HG03039 (cell line): ENCODE measurements at regions not wholly inside any gene's neighbourhood (a gene's known extent, or its start where the extent isn't known, plus 50 kb on each side); places are given as distances from the start of the nearest gene placed in this dataset.
"Not testable (repeated sequence)": the region's sequence is repeated elsewhere in the genome, so short reads cannot be mapped to it uniquely, and the experiment has no call there.

Experiments used
- ATAC-seq: cut with Tn5 transposase; IDR thresholded peaks from one replicate; pipeline ENCODE4 v1.9.1; 2021; ENCODE audit warnings: mild to moderate bottlenecking, moderate library complexity; ENCODE audit not compliant: unreplicated experiment

DNA sequence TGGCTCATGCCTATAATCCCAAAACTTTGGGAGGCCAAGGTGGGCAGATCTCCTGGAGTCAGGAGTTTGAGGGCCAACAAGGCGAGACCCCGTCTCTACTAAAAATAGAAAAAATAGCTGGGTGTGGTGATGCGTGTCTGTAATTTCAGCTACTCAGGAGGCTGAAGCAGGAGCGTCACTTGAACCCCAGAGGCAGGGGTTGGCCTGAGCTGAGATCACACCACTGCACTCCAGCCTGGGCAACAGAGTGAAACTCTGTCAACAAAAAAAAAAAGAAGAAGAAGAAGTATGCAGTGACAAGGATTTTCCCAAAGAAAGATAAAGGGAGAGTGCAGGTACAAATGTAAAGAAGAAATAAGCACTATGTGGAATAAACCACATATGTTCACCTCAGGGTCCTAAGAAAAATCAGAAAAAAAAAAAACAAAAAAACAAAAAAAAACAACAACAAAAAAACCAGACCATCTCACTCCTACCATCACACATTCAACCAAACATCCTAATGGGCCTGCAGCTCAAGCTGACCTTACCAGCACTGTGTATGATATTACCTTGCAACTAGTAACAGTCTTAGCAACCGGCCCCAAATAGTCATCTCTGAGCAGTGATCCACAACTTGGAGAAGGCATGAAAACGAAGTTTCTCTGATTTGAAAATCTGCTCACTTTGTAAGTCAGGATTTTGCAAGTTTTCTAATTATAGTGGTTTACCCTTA is 296.7 kb upstream of the PROK2 start:
- no peak for ATAC-seq

- no peak for ATAC-seq
Observed at GRCh38 chr3:72080800-72081199, 295.9 kb upstream of the PROK2 start.

GRCh38 chr3:72080095-72080494 is 295.1 kb upstream of the PROK2 start:
- no peak for ATAC-seq

- ATAC-seq = no peak
Observed at GRCh38 chr3:72079369-72079872, 294.5 kb upstream of the PROK2 start.

GRCh38 chr3:72078676-72079368 is 293.9 kb upstream of the PROK2 start:
- no peak for ATAC-seq

DNA sequence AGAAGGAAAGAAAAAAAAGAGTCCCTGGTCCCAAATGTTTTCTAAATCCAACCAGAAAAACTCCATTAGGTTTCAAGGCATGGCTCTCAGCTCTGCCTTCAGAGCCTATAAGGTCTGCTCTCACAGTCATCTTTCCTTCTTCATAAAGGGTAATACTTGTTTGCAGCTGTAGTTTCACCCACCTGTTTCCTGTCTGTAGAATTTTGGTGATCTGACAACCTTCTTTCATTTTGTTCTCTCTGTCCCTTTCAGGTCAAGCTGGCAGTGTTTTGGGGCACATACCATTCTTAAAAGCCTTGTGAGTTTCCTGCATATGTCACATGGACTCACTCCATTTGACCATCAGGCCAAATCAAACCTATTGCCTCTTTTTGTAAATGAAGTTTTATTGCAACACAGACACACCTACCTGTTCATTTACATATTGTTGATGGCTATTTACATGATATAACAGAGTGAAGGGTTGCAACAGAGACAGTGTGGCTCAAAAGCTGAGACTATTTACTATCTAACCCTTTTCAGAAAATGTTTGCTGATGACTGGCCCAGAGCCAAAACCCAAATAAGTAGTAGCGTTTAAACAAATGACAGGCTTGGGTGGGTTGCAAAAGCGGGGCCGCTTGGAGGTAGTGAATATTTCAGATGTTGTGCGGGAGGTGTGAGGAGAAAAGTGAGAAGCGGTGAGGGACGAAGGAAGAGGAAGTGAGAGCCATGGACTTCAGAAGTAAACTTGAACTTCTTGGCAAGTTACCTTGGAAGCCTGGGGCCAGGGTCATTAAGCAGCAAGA is 292.7 kb upstream of the PROK2 start:
- peak; percentile 31 for ATAC-seq

- not testable (repeated sequence) for ATAC-seq
Observed at GRCh38 chr3:72075848-72076247, 290.9 kb upstream of the PROK2 start.

DNA sequence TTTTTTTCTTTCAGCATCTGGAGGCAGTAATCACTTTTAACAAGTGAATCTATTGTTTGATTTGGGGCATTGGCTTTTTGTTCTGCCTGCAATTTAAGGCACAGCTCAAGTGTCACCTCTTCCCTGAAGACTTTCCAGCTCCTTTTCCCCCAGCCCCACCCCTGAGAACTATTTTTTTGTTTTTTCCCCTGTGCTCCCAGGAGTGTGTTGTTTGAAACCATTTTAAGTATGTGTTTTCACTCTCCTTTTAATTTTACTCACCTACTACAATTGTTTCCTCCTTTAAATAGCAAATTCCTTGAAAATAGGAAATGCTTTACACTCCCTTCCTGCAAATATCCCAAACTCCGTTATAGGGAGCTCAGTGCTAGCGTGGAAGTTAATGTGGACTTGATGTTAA is 286.7 kb upstream of the PROK2 start:
- ATAC-seq = no peak

DNA sequence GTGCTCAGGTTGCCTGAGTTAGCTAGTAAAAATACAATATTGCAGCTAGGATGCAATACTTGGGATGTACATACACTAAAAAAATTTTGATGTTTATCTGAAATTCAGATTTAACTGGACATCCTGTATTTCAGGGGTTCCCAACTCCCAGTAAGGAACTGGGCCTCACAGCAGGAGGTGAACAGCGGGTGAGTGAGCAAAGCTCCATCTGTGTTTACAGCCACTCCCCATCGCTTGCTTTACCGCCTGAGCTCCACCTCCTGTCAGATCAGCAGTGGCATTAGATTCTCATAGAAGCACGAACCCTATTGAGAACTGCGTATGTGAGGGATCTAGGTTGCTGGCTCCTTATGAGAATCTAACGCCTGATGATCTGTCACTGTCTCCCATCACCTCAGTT is 285.1 kb upstream of the PROK2 start:
- no peak for ATAC-seq

- ATAC-seq = no peak
Observed at GRCh38 chr3:72069543-72069942, 284.6 kb upstream of the PROK2 start.

DNA sequence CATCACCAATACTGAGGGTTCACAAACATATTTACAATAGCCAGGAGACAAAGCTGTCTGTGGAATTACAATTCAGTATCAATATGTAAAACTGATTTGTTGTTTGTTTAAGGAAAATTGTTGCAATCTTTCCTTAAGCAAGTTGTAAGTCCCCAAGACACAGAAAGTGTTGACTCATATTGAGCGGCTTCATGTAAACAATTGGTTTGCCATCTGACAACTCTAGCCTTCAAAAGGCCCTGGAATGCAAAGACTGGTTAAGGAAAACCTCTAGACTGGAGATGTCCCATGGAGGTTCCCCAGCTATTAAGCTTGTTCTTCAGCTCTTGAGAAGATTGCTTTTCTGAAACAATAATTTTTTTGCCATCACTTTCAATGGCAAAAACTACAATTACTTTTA is 283.7 kb upstream of the PROK2 start:
- no peak for ATAC-seq

DNA sequence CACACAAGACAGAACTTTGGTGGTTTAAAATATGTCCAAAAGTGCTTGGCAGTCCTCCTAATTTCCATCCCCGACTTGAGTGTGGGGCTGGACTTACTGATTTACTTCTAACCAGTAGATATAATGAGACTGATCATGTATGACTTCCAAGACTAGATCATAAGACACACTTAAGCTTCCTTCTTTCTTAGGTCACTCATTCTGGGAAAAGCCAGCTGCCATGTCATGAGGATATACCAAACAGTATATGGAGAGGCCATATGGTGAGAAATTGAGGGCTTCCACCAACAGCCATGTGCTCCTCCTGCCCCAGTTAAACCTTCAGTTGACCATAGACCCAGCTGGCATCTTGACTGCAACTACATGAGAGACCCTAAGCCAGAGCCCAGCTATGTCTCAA is 282.8 kb upstream of the PROK2 start:
- no peak for ATAC-seq

DNA sequence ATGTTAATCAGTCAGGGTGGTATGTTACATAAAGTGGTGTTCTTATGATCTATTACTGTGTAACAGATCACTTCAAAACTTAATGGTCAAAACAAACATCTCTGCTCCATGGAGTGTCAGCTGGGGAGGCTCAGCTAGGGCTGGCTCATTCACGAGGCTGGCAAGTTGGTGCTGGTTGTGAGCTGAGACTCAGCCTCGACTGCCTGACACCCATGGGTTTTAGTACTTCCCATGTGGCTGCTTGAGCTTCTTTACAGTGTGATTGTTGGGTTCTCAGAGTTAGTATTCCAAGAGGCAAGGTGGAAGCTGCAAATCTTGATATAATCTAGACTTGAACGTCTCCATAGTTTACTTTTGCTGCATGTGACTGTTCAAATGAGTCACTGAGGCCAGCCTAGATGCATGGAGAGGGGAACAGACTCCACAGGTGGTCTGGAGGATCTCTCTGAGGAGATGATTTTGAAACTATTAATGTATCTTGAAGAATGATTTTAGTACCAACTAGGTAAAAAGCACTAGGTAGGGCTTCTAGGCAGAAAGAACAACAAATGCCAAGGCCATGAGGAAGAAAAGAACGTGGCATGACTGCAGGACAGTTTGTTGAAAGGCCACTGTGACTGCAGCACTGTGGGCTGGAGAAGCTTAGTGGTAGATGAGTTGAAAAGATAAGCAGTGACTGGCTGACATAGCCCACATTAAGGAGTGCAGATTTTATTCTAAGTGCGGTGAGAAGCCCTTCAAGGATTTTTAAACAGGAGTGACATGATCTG is 281.1 kb upstream of the PROK2 start:
- ATAC-seq = no peak

GRCh38 chr3:72065236-72065635 is 280.3 kb upstream of the PROK2 start:
- ATAC-seq = no peak

DNA sequence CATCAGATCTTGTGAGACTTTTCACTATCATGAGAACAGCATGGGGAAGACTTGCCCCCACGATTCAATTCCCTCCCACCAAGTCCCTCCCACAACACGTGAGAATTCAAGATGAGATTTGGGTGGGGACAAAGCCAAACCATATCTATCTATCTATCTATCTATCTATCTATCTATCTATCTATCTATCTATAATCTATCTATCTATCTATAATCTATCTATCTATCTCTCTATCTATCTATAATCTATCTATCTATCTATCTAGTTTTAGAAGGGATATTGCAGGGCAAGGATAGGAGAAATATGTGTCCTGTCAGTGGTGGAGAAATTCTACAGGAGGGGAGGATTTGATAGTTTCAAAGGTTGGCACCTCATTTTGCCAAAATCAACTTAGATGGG is 279.8 kb upstream of the PROK2 start:
- not testable (repeated sequence) for ATAC-seq

DNA sequence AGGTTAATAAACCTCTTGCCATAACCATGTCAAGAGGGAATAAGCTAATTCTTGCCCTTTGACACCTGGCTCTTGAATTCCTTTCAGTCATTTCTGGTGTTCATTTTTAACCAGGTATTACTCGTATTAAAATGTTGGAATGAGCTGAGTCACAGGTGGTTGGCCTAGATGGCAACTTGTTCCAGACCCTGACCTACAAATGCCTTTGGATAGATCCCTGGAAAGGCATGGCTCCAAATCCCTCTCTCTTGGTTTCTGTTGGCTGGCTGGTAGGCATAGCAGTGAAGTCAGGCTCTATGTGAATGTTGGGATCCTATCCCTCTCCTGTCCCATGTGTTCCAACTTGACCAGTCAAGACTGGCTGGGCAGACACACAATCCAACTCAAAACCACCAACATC is 277.1 kb upstream of the PROK2 start:
- no peak for ATAC-seq

- ATAC-seq = no peak
Observed at GRCh38 chr3:72060447-72061034, 275.6 kb upstream of the PROK2 start.

DNA sequence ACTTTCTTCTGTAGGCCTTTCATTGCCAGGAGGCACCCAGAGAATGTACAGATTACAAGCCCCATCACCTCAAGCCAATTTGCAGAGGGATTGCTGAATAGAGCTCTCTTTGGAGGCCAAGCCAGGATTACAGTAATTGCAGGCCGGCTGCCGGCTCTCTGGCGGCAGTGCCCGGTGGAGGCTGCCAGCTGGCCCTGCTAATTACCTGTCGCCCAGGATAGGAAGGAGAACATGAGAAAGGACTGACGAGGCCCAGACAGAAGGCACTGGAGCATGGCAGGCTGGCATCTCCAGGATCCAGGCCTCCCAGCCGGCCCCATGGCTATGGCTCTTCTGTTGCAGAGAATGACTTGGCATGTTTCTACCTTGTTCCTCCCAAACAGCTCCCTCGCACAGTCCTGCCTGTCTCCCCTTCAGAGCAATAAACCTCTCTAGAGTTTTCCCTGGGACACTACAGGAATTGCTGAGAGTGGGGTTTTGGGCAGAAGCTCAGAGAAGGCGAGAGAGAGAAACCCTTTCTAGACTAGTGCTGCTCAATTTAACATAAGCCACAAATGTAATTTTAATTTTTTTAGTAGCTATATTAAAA is 273.6 kb upstream of the PROK2 start:
- no peak for ATAC-seq

DNA sequence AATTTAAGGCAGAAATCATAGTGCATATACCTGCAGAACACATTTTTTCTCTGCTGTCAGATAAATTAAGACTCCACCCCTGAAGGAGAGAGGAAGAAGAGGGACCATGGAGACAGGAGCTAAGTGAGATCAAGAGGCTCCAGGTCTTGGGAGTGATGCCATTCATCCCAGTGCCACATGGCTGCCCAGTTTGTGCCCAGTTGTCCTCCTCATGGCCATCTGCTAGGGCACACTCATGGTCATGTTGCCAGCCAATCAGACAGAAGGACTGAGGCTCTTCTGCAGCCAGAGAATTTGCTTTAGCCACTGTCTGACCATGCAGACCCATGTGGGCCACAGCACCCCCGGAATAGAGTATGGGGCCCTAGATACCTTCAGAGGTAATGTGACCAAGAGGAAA is 270.5 kb upstream of the PROK2 start:
- no peak for ATAC-seq

DNA sequence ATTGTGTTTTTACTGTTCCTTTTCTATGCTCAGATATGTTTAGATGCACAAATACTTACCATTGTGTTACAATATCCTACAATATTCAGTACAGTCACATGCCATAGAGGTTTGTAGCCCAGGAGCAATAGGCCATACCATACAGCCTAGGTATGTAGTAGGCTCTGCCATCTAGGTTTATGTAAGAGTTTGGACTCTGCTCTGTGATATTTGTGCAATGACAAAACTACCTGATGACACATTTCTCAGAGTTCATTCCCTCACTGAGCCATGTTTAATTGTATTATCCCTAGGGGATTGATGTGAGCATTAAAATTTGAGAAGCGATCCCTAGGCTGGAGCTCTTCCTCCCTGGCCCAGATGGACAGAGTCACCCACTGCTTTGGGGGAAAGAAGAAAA is 270.0 kb upstream of the PROK2 start:
- ATAC-seq = no peak
